Astrocyte of the cerebellum (primary cell): ENCODE measurements at regions not wholly inside any gene's neighbourhood (a gene's known extent, or its start where the extent isn't known, plus 50 kb on each side); places are given as distances from the start of the nearest gene placed in this dataset.

Experiments used
- DNase-seq: peaks from one replicate; pipeline ENCODE4 v3.0.0-alpha.2; 2011; ENCODE audit warnings: low read depth
- H3K4me3 ChIP-seq: 2 replicates; pipeline ENCODE4 v1.5.1; 2011; ENCODE audit warnings: mild to moderate bottlenecking, low read depth, low read length, moderate library complexity
- CTCF ChIP-seq: IDR thresholded peaks from 2 replicates; pipeline ENCODE4 v1.5.1; 2012; ENCODE audit warnings: low read length, low read depth, moderate library complexity, mild to moderate bottlenecking; ENCODE audit errors: missing control alignments
- in situ Hi-C: cut with HindIII; loops from 2 replicates; pipeline ENCODE4 v1.10.0; 2017; ENCODE audit warnings: low sequenced_read_pairs

- in situ Hi-C loops, result no loop called here
- no peak overlapping the region for H3K4me3 ChIP-seq
- no peak for TF ChIP-seq CTCF
- DNase-seq, result no peak
Observed at GRCh38 chr5:52107210-52107905, 680.4 kb upstream of the ITGA1 start.

GRCh38 chr5:52119768-52120167 is 667.9 kb upstream of the ITGA1 start:
- no peak for TF ChIP-seq CTCF
- in situ Hi-C loops, result no loop called here
- H3K4me3 ChIP-seq, result no peak overlapping the region
- DNase-seq, result no peak

GRCh38 chr5:52132053-52132452 is 655.7 kb upstream of the ITGA1 start:
- in situ Hi-C loops, result no loop called here
- no peak overlapping the region for H3K4me3 ChIP-seq
- no peak for TF ChIP-seq CTCF
- no peak for DNase-seq

- no peak for TF ChIP-seq CTCF
- DNase-seq, result no peak
- H3K4me3 ChIP-seq, result no peak overlapping the region
- in situ Hi-C loops, result no loop called here
Observed at GRCh38 chr5:52134013-52134650, 653.6 kb upstream of the ITGA1 start.

- H3K4me3 ChIP-seq, result no peak overlapping the region
- DNase-seq, result no peak
- no peak for TF ChIP-seq CTCF
- in situ Hi-C loops, result no loop called here
Observed at GRCh38 chr5:52139888-52140615, 647.7 kb upstream of the ITGA1 start.

GRCh38 chr5:52148679-52149078 is 639.0 kb upstream of the ITGA1 start:
- no peak for DNase-seq
- in situ Hi-C loops, result no loop called here
- no peak overlapping the region for H3K4me3 ChIP-seq
- TF ChIP-seq CTCF, result no peak
